NCI-H1105 treated with DMSO at 0.1 percent for 48 hours (cell line): ENCODE measurements at regions not wholly inside any gene's neighbourhood (a gene's known extent, or its start where the extent isn't known, plus 50 kb on each side); places are given as distances from the start of the nearest gene placed in this dataset.

Experiments used
- DNase-seq: peaks from one replicate; lab custom pipeline; 2025; lab: John Stamatoyannopoulos, UW

DNA sequence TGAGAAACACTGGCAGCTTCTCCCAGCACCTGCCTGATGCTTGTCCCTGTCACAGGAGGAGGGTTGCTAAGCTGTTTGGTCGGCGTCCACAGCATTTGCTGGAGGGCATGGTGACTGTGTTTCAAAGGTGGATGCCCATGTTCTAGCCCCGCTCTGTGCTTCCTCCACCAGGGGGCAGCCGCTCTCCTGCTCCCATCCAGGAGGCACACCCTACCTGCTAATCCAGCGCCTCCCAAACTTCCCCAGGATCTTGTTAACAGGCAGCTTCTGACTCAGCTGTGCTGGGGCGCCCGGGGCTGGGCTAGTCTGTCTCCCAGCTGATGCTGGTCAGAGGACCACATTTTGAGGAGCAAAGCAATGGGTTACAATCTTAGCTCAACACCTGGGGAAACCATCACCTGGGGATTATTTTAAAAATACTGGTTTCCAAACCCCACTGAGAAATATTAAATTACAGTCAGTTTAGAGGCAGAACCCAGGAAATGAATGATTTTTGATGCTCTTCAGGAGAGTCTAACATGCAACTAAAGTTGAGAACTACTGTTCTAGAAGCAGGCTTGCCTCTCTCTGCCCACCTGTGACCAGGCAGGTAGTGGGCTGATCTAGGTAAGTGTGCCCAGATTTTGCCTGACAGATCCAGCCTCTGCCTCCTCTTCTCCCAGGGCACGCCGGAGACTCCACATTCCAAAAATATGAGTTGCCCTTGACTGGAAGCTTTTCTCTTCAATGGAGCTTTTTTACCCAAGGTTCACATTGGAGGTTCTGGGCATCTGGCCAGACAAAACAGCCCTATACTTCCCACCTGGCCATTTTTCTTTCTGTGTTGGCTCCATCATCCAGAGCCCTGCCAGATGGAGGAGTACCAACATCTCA lies 92.7 kb upstream of the GPR26 start:
- DNase-seq, result no peak

DNA sequence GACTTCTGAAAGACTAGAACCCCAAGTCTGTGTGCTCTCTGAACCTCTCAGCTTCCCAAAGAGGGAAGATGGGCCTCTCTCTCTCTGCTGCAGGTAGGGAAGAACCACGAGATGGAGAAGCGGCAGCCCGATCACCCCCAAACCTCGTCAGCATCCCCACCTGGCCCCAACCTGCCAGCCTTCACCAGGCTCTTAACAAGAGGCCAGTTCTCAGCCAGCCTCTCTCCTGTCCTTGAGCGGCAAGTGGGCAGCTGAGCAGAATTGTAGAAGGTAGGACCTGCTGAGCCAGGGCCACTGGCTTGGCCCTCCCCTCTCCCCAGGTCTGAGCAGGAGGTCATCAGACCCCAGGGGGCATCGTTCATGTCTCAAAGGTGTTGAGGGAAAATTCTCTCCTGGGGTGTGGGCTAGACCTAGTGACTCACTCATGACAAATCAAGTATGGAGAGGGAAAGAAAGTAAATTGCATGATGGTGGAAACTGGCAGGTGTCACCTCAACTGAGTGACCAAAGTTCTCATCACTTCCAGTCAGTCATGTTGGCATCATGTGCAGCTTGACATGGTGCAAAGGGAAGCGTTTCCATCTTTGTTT lies 92.0 kb upstream of the GPR26 start:
- no peak for DNase-seq

DNA sequence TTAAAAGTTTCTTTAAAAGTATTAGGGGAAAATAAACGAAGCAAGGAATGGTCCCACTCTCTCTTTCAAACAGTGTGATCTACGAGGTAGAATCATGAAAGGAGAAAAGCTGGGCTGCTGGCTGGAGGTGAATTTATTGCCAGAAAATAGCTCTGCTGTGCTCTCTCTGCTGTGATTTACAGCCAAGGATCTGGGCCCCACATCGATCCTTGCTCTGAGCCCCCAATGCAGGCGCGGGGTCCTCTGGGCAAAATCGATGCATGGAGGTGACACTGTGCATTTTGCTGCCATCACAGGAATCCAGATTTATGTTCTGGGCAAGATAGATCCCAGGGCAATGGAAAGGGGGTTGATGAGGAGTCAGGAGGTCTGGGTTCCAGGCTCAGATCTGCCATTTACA lies 91.0 kb upstream of the GPR26 start:
- no peak for DNase-seq

DNA sequence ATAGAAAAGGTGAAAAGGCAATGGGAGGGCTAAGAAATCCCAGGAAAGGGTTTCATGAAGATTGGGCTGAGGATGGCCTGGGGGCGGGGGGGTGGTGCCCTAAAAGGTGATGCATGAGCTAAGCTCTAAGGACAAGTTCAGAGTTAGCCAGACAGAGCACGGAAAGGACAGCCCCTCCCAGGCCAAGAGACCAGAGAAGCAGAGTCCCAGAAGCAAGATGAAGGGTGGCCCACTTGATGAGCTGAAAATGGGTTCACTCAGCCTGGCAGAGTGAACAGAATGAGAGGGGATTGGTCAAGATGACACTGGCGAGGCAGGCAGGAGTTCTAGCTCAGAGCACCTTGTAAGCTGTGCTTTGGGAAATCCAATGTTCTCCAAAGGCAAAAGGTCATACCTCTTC lies 89.4 kb upstream of the GPR26 start:
- no peak for DNase-seq

DNA sequence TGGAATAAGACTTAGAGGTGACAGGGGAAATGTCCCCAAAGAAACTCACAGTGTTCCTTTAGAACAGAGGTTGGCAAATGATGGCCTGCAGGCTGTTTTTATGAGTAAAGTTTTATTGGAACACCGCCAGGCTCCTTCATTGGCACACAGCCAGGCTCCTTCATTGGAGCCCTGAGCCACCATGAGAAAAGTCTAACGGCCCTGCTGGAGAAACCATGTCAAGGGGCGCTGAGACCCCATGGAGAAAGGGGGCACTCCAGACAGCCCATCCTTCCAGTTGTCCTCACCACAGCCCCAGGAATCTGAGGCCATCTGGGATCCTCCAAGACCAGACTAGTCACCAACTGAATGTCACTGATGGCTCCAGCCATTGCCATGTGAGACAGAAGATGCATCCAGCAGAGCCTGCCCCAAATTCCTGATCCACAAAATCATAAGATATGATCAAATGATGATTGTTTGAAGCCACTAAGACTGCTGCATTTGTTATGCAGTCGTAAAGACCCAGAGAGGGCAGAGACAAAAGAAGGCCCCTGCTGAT lies 88.2 kb upstream of the GPR26 start:
- DNase-seq, result no peak

DNA sequence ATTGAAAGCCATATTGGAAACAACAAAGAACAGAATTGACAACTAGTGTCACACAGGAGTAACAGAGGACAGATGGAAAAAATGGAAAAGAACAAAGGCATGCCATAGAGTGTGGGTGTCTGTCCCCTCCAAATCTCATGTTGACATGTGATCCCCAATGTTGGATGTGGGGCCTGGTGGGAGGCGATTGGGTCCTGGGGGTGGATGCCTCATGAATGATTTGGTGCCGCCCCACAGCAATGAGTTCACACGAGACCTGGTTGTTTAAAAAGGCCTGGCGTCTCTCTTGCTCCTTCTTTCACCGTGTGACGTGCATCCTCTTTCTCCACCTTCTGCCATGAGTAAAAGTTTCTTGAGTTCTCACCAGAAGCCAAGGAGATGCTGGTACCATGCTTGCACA lies 87.4 kb upstream of the GPR26 start:
- no peak for DNase-seq

DNA sequence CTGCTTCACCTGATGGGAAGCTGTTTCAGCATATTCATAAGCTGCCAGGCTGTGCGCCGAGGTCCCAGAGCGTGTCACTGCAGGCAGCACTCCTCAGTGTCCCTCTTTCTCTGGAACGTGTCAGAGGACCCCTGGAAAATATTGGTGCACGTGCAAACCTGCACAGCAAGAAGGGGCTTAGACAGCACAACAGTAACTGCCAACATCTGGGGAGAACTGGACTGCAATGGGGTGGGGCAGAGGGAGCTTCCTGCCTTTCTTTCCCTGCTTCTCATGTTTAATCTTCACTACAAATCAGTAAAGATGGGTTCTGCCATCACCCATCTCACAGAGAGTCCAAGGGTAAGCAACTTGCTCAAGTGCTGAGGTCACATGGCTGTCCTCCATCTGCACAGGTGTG lies 86.5 kb upstream of the GPR26 start:
- no peak for DNase-seq

DNA sequence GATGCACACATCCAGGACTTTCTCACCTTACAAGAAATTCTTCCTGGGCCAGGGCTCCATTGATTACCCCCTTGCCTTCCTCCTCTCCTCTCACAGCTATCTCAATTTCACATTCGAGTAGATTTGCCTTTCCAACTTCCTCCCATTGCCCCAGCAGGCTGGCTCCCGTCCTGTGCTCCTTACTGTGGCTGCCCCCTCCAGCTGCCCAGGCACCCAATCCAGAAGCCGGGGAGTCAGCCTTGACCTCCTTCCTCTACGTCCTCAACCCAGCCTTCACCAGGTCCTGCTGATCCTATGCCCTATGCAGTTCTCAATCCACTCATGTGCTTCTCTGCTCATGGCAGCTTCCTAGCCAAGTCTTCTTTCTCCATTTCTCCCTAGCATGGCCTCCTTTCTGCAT lies 85.7 kb upstream of the GPR26 start:
- DNase-seq, result no peak

DNA sequence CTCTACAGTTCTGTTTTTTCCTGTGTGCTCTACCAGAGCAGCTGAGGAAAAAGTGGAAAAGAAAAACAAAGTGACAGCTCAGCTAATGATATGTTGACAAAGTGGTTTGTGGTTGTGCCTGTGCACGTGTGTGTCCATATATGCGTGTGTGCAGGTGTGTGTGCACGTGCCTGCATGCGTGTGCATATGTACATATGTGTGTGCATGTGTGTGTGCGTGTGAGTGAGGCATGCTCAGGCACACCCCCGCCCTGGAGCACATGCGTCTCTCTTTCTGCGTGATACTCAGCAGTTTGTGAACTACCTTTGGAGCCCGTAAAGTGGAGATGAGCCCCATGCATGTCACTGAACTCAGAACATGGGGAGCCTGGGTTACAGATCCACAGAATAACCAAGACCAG lies 84.5 kb upstream of the GPR26 start:
- DNase-seq, result no peak

DNA sequence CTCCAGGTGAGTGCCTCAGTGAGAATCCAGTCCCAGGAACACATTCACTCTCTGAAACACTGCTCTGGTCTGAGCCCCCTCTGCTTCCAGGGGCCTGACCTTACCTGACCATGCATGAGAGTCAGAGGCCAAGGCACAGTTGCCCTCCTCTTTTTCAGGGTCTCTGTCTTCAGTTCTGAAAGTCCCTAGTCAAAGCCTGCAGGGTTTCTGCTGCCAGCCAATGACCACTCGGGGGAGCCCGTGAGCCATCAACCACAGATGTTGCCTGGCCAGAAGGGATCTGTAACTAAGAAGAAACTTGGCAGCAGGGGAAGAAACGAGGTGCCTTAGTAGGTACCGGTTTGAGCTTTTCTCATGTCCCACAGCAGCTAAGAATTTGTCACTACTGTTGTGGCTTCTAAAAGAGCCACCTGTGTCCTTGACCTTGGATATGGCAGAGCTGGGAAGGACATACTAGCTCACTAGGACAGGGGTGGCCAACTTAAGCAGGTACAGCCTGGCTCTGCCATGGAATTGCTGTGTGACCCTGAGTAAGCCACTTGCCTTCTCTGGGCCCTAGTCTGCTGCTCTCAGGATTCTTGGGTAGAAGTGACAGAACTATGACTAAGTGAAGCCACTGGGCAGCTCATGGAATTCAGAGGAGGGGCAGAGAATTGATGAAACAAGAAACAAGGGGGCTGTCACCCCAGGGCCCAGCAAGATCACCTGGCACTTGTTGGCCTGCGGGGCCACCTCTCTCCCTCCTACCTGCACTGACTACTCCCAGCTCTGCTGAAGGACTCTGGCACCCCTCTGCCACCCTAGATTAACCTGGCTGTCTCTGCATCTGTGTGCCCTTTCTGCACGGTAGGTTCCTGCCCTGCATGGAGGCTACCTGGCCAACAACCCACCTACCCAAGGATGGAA lies 83.8 kb upstream of the GPR26 start:
- peak; percentile 46 for DNase-seq

DNA sequence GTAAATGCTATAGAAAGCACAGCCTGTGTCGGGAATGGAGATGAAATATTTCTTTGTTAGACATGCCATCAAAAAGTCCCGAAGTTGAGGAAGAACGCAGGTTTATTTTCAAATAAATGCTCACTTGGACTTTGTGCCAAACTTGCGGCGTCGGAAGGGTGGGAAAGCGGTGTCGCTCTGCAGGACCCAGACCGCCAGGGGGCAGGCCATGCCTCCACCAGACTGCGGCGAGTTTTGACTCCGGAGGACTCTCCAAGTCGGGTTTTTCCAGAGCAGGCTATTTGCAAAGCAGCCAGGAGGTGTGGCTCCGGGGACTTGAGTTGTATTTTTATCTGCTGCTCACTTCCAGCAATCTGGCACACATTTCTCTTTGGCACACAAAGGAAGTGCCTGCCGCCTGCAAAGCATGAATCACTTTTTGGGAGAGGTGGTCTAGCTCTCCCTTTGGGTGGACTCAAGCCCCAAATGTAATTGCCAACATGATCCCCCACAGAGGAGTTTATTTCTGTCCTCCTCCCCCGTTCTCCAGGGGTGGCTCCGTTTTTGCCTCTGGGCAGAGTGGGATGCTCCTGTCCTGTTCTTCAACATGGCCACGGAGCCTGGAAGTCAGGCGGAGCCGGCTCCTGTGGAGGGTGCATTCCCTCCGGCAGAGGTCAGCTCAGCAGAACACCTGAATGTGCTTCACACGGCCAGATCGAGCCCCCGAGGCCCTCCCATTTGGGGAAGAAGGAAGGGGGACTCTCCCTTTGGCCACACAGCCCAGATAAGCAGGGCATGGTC lies 82.3 kb upstream of the GPR26 start:
- DNase-seq, result peak; percentile 48

DNA sequence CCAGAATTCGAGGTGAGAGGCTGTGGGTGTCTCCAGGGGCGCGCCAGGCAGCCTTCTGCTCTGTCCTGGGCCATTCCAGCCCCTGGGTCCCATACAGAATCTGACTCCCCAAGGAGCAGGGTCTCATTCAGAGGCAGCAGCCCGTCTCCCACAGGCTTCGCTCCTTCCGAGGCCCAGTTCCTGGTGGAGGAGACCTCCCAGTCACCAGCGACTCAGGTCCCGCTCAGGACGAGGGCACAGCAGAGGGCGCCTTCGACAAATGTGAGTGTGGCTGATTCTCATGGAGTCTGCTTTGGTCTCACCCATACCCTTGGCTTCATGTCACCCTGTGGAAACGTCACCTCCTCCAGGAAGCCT lies 81.8 kb upstream of the GPR26 start:
- no peak for DNase-seq

DNA sequence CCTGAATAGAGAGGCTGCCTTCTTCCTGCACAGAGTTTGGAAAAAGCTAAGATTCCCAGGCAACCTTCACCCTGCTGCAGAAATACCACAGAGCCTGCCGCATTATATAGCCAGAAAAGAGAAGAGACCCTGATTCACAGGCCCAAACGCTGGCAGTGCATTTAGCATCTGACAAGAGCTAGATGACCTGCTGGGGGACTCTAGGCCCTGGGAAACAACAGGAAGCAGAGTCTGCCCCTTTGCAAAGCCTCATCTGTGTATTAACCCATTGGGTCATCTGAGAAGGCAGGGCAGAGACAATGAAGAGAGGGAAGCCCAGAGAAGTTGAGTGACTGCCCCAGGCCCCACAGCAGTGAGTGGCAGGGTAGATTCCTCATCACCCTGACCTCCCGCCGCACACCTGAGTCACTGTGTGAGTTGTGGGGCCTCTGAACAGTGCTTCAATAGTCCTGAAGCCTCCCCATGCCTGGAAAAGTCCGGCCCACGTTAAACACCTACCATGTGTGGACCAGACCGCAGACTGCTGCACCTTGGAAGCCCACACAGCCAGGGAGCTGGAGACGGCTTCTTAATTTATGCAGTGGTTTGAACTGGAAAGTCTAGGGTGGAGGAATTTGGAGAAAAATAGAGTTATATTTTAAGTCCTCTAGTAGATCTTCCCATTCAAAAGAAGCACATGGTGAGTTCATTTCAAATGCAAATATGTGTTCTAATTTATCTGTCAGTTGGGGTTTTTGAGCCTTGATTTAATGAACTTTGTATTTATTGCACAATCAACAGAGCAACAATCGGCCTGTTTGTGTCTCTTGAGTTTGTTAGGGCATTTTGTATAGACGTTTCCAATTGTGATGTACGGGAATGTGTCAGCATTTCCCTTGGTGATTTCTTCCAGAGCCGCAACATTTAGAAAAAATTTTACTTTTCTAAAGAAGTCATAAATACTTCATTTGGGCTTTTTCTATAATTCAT lies 80.4 kb upstream of the GPR26 start:
- DNase-seq, result no peak

DNA sequence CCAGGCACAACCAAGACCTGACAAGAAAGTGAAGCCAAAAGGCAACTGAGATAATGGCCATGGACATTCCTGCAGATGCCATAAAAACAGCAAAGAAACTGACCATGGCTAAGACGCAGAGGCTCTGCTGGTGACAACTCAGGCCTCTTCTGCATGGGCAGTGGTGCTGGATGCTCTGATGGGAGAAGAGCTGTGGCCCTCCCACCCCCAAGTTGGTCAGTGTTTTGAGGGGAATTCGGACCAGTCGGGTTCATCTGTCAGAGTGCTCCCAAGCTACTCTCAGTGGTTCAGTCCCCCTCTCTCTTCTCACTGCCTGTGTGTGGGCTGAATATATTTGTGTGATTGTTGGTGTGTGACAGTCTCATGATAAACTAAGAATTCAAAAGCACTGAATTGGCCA lies 79.0 kb upstream of the GPR26 start:
- DNase-seq, result no peak

DNA sequence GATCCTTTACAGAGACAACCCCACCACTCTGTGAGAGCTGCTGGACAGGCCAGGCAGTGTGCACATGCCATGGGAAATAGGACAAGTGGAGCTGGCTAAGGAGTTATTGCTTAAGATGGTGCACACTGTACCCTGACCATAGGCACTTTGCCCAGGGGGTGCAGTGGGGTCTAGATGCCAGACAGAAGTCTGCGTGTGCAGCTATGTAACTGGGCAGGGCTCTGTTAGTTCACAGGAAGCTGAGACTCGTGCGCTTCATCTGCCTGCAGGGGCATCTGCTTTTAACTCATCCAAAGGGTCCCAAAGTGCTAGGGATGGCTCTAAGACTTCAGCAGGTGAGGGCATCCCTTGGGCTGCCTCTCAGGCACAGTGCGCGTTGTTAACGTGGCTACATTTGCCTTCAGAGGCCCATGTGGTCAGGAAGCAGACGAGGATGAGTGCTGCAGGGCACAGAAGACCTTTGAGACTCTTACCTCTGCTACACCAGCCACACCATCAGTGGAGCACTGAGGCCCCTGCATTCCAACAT lies 77.7 kb upstream of the GPR26 start:
- no peak for DNase-seq

DNA sequence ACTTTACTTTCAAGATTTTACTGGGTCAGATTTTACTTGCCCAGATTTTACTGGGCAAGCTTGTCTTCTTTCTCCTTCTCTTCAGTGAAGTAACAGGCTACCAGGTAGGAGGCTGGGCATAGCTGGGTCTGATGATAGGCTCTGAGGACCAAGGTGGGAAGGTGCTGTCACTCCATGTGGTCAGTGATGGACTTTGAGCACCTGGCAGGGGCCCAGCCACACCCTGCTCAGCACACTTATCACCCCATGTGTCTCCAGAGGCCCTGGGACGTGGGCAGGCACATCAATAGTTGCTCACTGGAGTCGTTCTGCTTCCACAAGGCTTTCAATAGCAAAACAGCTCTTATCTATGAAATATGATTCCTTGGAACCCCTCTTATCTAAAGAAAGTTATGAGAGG lies 70.5 kb upstream of the GPR26 start:
- DNase-seq, result no peak

DNA sequence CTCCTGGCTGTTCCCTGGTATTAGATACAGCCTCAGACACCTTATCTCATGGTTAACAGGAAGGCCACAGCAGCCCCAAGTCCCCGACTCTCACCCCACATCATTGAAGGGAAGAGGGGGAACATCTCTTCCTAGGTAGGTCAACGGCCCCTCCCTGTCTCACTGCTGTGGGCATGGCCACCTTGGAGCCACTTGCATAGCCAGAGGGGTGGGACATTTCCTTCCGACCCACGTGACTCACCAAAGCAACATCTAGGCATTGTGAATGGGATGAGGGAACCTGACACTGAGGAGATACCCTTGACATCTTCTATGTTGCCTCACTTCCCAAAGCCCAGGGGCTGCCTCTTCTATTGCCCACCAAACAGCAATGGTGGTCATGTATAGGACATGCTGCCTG lies 68.5 kb upstream of the GPR26 start:
- no peak for DNase-seq

DNA sequence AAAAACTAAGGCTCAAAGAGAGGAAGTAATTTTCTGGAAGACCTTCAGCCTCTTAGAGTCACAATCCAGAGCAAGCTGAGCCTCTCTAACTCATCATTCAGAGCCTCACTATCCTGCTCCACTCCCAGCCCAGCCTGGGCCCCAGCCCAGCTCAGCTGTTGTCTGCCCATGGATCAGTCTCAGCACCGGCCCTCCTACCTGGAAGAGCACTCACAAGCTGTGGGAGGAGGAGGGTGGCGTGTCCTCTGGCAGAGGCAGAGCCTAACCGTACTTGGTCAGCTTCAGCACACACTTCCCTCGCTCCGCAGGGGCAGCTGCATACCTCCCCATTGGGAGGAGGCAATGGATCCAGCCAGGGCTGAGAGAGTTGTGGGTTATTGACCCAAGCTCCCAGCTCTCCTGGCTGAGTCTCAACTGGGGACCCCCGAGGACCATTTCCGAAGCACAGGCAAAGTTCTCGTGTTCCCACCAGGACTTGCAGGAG lies 66.7 kb upstream of the GPR26 start:
- DNase-seq, result no peak

DNA sequence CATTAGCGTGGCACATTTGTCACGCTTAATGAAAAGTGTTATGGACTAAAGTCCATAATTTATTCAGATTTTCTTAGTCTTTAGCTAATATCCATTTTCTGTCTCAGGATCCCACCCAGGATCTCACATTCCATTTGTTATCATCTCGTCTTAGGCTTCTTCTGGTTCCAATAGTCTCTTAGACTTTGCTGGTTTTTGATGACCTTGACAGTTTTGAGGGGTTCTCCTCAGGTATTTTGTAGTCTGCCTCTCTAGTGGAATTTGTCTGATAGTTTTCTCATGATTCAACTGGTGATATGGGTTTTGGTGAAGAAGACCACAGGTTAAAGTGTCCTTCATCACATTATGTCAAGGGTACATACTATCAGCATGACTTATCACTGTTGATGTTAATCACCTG lies 66.0 kb upstream of the GPR26 start:
- DNase-seq, result no peak

DNA sequence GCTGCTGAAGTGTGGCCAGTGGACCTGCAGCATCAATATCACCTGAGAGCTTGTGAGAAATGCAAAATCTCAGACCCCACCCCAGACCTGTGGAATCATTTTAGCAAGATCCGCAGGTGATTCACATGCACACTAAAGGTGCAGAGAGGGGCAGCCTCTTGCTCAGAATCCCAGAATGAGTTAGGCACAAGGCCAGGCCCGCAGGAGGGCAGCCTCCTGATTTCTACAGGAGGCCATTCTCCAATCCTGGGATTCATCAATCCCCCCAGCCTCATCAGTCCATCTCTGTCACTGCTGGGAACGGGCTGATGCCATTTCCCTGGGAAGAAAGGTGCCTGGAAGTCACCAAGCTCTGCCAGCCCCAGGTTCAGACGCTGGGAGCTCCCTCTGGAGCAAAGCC lies 63.0 kb upstream of the GPR26 start:
- no peak for DNase-seq
